MM.1S (cell line): ENCODE measurements at regions not wholly inside any gene's neighbourhood (a gene's known extent, or its start where the extent isn't known, plus 50 kb on each side); places are given as distances from the start of the nearest gene placed in this dataset.
"Not testable (repeated sequence)": the region's sequence is repeated elsewhere in the genome, so short reads cannot be mapped to it uniquely, and the experiment has no call there.

Source experiments
- DNase-seq: peaks from one replicate; pipeline ENCODE4 v3.0.0-alpha.2; 2015
- H2AFZ ChIP-seq: fragments of 300-600 bp; sonication (generic); 2 replicates; pipeline ENCODE4 v1.6.0; 2016; ENCODE audit warnings: antibody characterized with exemption, low read length
- H3F3A ChIP-seq: fragments of 300-600 bp; sonication (generic); 2 replicates; pipeline ENCODE4 v1.6.1; 2016; ENCODE audit warnings: mild to moderate bottlenecking, antibody characterized with exemption, low read length, moderate library complexity, mixed read lengths; ENCODE audit not compliant: insufficient read depth
- H3K27ac ChIP-seq: fragments of 300-600 bp; sonication (generic); 2 replicates; pipeline ENCODE4 v1.5.1; 2016; ENCODE audit warnings: mild to moderate bottlenecking, low read length
- H3K27me3 ChIP-seq: fragments of 300-600 bp; sonication (generic); replicated peaks from 2 replicates; pipeline ENCODE4 v1.6.0; 2016; ENCODE audit warnings: low read length; ENCODE audit not compliant: insufficient read depth
- H3K36me3 ChIP-seq: fragments of 300-600 bp; sonication (generic); replicated peaks from 2 replicates; pipeline ENCODE4 v1.6.1; 2016; ENCODE audit warnings: mild to moderate bottlenecking, low read length, mixed read lengths; ENCODE audit not compliant: insufficient read depth
- H3K4me1 ChIP-seq: fragments of 300-600 bp; sonication (generic); 2 replicates; pipeline ENCODE4 v1.6.1; 2016; ENCODE audit warnings: low read length, mixed read lengths
- H3K4me2 ChIP-seq: fragments of 300-600 bp; sonication (generic); 2 replicates; pipeline ENCODE4 v1.6.0; 2016; ENCODE audit warnings: low read depth, low read length
- H3K4me3 ChIP-seq: fragments of 300-600 bp; sonication (generic); 2 replicates; pipeline ENCODE4 v1.5.1; 2016; ENCODE audit warnings: low read length, mixed read lengths
- H3K79me2 ChIP-seq: fragments of 300-600 bp; sonication (generic); 2 replicates; pipeline ENCODE4 v1.6.1; 2016; ENCODE audit warnings: mixed run types, low read length, mixed read lengths
- H3K9ac ChIP-seq: fragments of 300-600 bp; sonication (generic); 2 replicates; pipeline ENCODE4 v1.6.1; 2016; ENCODE audit warnings: low read length, mixed read lengths
- H3K9me2 ChIP-seq: fragments of 300-600 bp; sonication (generic); replicated peaks from 2 replicates; pipeline ENCODE4 v1.6.1; 2016; ENCODE audit warnings: mild to moderate bottlenecking, low read length, mixed read lengths; ENCODE audit not compliant: insufficient read depth
- H3K9me3 ChIP-seq: fragments of 300-600 bp; sonication (generic); replicated peaks from 2 replicates; pipeline ENCODE4 v1.6.1; 2016; ENCODE audit warnings: mild to moderate bottlenecking, low read length, mixed read lengths; ENCODE audit not compliant: insufficient read depth
- H4K20me1 ChIP-seq: fragments of 300-600 bp; sonication (generic); 2 replicates; pipeline ENCODE4 v1.6.1; 2016; ENCODE audit warnings: mild to moderate bottlenecking, low read length, moderate library complexity, mixed read lengths; ENCODE audit not compliant: insufficient read depth
- EZH2 ChIP-seq: fragments of 300-600 bp; sonication (generic); optimal IDR thresholded peaks from 2 replicates; pipeline ENCODE3; 2017; ENCODE audit warnings: low read depth, mild to moderate bottlenecking, antibody characterized with exemption, low read length, mixed read lengths
- EZH2phosphoT487 ChIP-seq: fragments of 300-600 bp; sonication (generic); IDR thresholded peaks from 2 replicates; pipeline ENCODE4 v1.6.1; 2018; ENCODE audit warnings: antibody characterized with exemption, low read length
- TF ChIP-seq, protein P1 (sequence below): fragments of 300-600 bp; sonication (generic); IDR thresholded peaks from 2 replicates; pipeline ENCODE4 v1.5.1; 2016; ENCODE audit warnings: antibody characterized with exemption, low read length, mixed read lengths

GRCh38 chr11:98766903-98767302, 253.8 kb upstream of the CNTN5 start:
- H3K4me3 ChIP-seq: no peak overlapping the region
- TF ChIP-seq, protein P1, sequence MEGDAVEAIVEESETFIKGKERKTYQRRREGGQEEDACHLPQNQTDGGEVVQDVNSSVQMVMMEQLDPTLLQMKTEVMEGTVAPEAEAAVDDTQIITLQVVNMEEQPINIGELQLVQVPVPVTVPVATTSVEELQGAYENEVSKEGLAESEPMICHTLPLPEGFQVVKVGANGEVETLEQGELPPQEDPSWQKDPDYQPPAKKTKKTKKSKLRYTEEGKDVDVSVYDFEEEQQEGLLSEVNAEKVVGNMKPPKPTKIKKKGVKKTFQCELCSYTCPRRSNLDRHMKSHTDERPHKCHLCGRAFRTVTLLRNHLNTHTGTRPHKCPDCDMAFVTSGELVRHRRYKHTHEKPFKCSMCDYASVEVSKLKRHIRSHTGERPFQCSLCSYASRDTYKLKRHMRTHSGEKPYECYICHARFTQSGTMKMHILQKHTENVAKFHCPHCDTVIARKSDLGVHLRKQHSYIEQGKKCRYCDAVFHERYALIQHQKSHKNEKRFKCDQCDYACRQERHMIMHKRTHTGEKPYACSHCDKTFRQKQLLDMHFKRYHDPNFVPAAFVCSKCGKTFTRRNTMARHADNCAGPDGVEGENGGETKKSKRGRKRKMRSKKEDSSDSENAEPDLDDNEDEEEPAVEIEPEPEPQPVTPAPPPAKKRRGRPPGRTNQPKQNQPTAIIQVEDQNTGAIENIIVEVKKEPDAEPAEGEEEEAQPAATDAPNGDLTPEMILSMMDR: no peak
- no peak for TF ChIP-seq EZH2phosphoT487
- H4K20me1 ChIP-seq: no peaks in the 10 kb centered on the region
- H3K9ac ChIP-seq: no peak overlapping the region
- no peaks in the 10 kb centered on the region for H3K9me3 ChIP-seq
- H3K27me3 ChIP-seq: no peaks in the 10 kb centered on the region
- no peak overlapping the region for H3K4me2 ChIP-seq
- H2AFZ ChIP-seq: no peak overlapping the region
- H3K36me3 ChIP-seq: no peaks in the 10 kb centered on the region
- H3K9me2 ChIP-seq: no peaks in the 10 kb centered on the region
- no peak for DNase-seq
- H3K79me2 ChIP-seq: no peaks in the 10 kb centered on the region
- no peak overlapping the region for H3K27ac ChIP-seq
- H3K4me1 ChIP-seq: no peaks in the 10 kb centered on the region
- H3F3A ChIP-seq: no peaks in the 10 kb centered on the region

DNA sequence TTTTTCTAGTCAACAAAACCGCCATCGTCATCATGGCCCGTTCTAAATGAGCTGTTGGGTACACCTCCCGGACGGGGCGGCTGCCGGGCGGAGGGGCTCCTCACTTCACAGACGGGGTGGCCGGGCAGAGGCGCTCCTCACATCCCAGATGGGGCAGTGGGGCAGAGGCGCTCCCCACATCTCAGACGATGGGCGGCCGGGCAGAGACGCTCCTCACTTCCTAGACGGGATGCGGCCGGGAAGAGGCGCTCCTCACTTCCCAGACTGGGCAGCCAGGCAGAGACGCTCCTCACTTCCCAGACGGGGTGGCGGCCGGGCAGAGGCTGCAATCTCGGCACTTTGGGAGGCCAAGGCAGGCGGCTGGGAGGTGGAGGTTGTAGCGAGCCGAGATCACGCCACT, 250.7 kb upstream of the CNTN5 start:
- H3F3A ChIP-seq, DNase-seq, H3K4me3 ChIP-seq, H3K4me1 ChIP-seq, H3K79me2 ChIP-seq, H3K4me2 ChIP-seq, H3K9ac ChIP-seq, H3K9me2 ChIP-seq, H4K20me1 ChIP-seq, H2AFZ ChIP-seq, H3K9me3 ChIP-seq, H3K36me3 ChIP-seq, H3K27me3 ChIP-seq, H3K27ac ChIP-seq: not testable (repeated sequence)

GRCh38 chr11:98771791-98772190, 249.0 kb upstream of the CNTN5 start:
- Histone ChIP-seq H3K36me3 (no peaks in the 10 kb centered on the region), H3K9me3 (no peaks in the 10 kb centered on the region), H4K20me1 (no peaks in the 10 kb centered on the region), H3K27me3 (no peaks in the 10 kb centered on the region), H3K9me2 (no peaks in the 10 kb centered on the region), H3K79me2 (no peaks in the 10 kb centered on the region), H3K4me1 (no peaks in the 10 kb centered on the region), H2AFZ (no peak overlapping the region), H3F3A (no peaks in the 10 kb centered on the region), H3K9ac (no peak overlapping the region), H3K4me3 (no peak overlapping the region), H3K27ac (no peak overlapping the region), H3K4me2 (no peak overlapping the region)
- no peak for DNase-seq
- TF ChIP-seq EZH2: no peak
- TF ChIP-seq EZH2phosphoT487: no peak
- TF ChIP-seq, protein P1: no peak

DNA sequence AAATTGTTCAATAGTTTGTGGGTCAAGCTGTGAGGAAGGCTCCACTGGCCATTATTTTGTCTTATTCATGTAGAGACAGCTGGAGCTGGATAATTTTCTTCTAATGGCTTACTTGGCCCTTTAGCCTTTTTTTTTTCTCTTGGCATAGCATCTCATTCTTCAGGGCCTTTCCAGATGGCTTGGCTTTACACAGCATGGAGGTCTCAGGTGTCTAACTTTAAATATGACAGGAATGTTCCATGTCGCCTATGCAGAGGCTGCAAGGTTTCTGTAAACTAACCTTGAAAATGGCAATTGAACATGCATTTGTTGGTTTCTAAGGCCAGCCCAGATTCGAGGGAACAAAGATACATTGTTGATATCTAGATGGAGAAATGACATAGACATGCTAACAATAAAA, 247.9 kb upstream of the CNTN5 start:
- DNase-seq: no peak
- Histone ChIP-seq H3K9ac (no peak overlapping the region), H3K4me3 (no peak overlapping the region), H3F3A (no peaks in the 10 kb centered on the region), H3K9me3 (no peaks in the 10 kb centered on the region), H3K4me1 (no peaks in the 10 kb centered on the region), H2AFZ (no peak overlapping the region), H3K36me3 (no peaks in the 10 kb centered on the region), H3K79me2 (no peaks in the 10 kb centered on the region), H4K20me1 (no peaks in the 10 kb centered on the region), H3K4me2 (no peak overlapping the region), H3K27me3 (no peaks in the 10 kb centered on the region), H3K9me2 (no peaks in the 10 kb centered on the region), H3K27ac (no peak overlapping the region)
- TF ChIP-seq, protein P1: no peak
- TF ChIP-seq EZH2 (no peak), EZH2phosphoT487 (no peak)
